Breast epithelium (tissue), 3 donors: ENCODE measurements at regions not wholly inside any gene's neighbourhood (a gene's known extent, or its start where the extent isn't known, plus 50 kb on each side); places are given as distances from the start of the nearest gene placed in this dataset.

Experiments used
- POLR2A ChIP-seq: fragments of 450-650 bp; IDR thresholded peaks from one replicate; pipeline ENCODE4 v1.6.1; 2016; ENCODE audit warnings: antibody characterized with exemption, mild to moderate bottlenecking, moderate library complexity
- TF ChIP-seq, protein P1 (sequence below), 3 donors: fragments of 450-650 bp; IDR thresholded peaks; one replicate each; pipeline ENCODE4 v1.5.1; 2016 to 2017; ENCODE audit warnings: antibody characterized with exemption in 3 of 3, mild to moderate bottlenecking in 3 of 3, moderate library complexity in 3 of 3

DNA sequence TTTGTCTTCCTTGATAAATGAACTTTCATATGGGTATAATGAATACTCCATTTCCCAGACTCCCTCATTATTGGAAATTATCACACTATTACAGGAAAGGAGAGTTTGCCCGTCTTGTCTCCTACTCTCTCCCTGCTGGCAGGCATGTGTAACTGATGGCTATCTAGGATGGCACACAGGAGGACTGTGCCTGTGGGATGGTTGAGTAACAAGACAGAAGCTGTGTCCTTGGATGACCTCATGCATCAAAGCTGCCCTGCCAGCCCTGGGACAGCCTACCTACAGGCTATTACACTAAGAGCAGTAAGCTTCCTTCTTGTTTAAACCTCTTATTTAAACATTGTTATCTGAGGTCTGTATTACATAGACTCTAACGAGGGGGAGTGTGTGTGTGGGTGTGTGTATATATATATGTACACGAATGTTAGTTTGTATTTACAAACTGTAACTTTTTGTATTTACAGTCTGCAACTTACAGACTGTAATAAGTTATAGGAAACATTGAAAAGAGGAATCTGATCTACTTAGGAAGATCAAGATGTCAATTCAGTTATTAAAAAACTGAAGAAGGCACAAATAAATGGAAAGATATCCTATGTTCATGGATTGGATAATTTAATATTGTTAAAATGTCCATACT lies 247.6 kb upstream of the ACO1 start:
- TF ChIP-seq, protein P1, sequence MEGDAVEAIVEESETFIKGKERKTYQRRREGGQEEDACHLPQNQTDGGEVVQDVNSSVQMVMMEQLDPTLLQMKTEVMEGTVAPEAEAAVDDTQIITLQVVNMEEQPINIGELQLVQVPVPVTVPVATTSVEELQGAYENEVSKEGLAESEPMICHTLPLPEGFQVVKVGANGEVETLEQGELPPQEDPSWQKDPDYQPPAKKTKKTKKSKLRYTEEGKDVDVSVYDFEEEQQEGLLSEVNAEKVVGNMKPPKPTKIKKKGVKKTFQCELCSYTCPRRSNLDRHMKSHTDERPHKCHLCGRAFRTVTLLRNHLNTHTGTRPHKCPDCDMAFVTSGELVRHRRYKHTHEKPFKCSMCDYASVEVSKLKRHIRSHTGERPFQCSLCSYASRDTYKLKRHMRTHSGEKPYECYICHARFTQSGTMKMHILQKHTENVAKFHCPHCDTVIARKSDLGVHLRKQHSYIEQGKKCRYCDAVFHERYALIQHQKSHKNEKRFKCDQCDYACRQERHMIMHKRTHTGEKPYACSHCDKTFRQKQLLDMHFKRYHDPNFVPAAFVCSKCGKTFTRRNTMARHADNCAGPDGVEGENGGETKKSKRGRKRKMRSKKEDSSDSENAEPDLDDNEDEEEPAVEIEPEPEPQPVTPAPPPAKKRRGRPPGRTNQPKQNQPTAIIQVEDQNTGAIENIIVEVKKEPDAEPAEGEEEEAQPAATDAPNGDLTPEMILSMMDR (IDR thresholded peaks at IDR 0.05): peak in 1 of 3 donors; percentile 36
- no peak for TF ChIP-seq POLR2A
